GM12872 (cell line): ENCODE measurements at regions not wholly inside any gene's neighbourhood (a gene's known extent, or its start where the extent isn't known, plus 50 kb on each side); places are given as distances from the start of the nearest gene placed in this dataset.

ENCODE experiments used
- TF ChIP-seq, protein P1 (sequence below): IDR thresholded peaks from 3 replicates; pipeline ENCODE4 v1.5.1; 2011; ENCODE audit warnings: low read depth, mild to moderate bottlenecking, low read length, moderate library complexity; ENCODE audit not compliant: insufficient read depth

DNA sequence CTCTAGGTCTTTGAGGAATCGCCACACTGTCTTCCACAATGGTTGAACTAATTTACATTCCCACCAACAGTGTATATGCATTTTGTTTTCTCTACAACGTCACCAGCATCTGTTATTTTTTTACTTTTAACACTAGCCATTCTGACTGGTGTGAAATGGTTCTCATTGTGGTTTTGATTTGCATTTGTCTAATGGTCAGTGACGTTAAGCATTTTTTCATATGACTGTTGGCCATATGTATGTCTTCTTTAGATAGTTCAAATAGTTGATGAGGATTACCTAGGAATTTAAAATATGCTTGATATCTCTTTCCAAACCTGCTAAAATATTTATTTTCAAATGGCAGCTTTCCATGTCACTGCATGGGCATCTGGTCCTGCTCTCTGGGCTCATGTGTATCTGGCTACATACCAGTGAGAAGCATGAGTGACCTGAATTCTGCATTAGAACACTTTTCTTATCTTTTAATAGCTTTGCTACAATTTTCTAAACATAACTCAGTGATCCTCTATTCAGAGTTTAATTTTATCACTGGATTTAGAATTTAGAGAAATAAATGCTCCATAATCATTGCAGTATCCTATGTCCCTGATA is 95.8 kb upstream of the ADAMTS16 start:
- TF ChIP-seq, protein P1, sequence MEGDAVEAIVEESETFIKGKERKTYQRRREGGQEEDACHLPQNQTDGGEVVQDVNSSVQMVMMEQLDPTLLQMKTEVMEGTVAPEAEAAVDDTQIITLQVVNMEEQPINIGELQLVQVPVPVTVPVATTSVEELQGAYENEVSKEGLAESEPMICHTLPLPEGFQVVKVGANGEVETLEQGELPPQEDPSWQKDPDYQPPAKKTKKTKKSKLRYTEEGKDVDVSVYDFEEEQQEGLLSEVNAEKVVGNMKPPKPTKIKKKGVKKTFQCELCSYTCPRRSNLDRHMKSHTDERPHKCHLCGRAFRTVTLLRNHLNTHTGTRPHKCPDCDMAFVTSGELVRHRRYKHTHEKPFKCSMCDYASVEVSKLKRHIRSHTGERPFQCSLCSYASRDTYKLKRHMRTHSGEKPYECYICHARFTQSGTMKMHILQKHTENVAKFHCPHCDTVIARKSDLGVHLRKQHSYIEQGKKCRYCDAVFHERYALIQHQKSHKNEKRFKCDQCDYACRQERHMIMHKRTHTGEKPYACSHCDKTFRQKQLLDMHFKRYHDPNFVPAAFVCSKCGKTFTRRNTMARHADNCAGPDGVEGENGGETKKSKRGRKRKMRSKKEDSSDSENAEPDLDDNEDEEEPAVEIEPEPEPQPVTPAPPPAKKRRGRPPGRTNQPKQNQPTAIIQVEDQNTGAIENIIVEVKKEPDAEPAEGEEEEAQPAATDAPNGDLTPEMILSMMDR: no peak

DNA sequence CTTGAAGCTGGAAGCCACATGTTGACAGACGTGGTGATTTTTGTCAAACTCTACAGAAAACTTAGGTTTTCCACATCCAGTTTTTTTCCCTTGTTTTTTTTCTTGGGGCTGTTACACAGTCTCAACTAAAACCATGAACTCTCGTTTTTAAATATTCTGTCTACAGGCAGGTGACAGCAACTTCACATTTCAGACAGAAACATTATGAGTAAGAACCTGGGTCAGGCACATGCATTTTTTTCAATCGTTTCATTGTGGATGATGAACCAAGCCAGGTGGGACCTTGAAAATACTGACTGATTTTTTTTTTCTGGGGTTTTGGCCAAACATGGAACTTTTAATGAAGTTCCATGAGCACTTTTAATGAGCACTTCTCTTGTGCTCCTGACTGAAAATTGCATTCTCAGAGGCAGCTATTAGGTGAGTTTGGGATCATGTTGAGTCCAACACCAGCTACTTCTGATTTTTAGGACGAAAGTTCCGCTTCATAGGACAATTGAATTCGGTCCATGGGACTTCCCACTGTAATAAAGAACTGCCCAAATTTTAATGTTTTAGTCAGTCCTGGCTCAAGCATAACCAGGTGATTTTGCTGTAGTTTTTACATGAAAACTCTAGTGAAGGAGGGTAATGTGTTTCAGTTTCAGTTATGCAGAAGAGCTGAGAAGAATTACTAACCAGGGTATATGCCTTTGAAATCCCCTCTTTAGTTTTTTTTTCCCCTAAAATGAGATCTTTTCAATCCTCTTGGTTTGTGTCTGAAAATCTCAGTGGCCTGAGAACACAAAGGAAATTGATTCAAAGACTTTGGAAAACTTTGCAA is 93.2 kb upstream of the ADAMTS16 start:
- TF ChIP-seq, protein P1: no peak

DNA sequence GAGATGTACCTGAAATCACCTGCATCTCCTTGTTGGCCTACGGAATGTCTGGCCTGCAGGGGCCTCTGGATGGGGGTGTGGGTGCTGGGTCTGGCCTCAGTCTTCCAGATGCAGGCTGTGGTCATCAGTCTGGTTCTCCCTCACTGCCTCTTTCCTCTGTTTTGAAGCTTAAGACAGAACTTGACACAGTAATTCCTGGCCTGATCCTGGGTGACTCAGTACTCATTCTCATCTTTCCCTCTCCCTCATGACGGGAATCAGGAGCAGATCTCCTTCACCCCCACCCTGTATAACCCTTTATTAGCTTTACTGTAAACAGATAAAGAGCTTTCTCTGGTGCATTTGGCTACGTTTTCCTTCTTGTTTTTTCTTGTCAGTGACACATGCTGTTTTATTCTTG is 89.3 kb upstream of the ADAMTS16 start:
- TF ChIP-seq, protein P1: no peak

DNA sequence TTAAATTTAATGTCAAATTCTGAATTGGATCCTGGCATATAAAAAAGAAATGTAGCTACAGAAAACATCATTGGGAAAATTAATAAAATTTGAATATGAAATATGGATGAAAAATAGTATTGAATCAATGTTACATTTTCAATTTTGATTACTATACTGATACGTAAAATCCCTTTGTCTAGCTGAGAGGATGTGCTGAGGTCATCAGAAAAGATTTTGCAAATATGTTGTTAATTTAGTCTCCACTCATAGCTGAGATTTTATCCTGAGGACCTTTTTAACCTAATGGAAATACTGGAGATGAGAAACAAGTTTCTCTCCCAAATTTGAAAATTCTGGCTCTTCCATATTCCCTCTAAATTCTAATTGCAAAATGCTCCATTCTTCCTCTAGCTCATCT is 84.4 kb upstream of the ADAMTS16 start:
- TF ChIP-seq, protein P1: no peak

DNA sequence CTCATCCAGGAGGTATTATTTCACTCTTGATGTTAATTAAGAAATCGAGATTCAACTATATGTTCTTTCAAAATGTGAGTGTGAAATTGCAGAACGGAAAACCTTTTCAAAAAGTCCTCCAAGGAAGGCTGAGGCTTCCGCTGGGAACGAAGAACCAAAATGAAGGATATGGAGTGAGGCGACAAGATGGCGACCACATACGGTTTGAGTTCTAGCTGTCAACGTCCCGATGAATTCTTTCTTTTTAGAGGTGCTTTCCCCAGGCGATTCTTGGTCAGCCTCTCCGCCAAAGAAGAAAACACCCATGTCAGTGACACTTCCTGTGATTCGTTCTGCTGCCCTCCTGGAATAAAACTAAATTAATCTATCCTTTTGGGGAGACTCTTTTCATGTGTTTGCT is 78.3 kb upstream of the ADAMTS16 start:
- TF ChIP-seq, protein P1: no peak

DNA sequence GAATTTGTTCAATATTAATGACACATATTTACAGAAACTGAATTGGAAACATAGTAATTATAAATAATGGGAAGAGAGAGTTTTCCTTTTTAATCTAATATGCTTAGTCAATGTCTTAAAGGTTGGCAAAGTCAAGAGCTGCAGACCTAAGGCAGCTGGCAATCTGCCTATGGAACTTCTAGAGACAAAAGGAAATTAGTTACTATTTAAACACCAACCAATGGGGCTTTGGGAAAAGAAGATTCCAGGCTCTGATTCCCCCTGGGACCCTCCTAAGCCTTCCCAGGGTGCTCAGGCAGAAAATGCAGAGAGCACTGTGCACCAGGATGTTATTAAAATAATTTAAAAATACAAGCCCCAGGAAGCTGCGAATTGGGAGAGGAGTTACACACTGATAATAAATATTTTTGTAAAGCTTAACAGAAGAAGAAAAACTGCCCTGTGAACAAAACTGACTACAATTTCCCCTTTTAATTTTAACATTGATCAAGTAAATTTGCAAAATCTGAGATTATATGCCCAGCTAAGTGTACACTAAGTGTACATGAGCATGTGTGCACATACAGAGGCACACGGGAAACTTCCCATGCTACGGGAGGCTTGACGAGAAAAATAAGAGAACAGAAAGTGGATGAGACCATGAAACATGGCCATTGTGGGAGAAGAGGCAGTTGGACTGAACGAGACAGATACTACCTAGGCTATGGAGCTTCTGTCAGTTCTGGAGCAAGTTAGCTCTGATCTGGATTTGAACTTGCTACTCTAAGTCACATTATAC is 77.4 kb upstream of the ADAMTS16 start:
- TF ChIP-seq, protein P1: no peak

DNA sequence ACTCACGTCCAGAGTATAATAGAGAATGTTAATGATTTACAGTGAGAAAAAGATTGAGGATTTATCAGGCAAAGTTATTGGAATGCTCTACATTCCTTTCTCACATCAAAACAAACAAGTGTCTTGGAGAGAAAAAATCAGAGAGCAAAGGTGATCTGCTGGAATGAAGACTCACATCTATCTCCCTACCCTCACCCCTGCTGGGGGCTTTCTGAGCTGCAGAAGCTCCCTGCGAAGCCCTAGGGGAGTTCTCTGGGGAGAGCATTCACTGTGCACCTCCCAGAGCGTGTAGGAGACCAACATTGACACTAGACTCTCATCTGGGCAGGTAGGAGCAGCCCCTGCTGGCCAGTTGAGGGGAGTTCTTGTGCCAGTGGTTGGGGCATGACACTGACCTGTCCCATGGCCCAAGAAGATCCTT is 76.6 kb upstream of the ADAMTS16 start:
- TF ChIP-seq, protein P1: peak; percentile 73
